H1 (cell line): ENCODE measurements at regions not wholly inside any gene's neighbourhood (a gene's known extent, or its start where the extent isn't known, plus 50 kb on each side); places are given as distances from the start of the nearest gene placed in this dataset.

Experiments
- NANOG ChIP-seq: IDR thresholded peaks from 2 replicates; pipeline ENCODE4 v1.6.1; 2011; ENCODE audit warnings: low read length, low read depth, mild to moderate bottlenecking, inconsistent platforms; ENCODE audit not compliant: insufficient read depth, poor library complexity, severe bottlenecking
- TCF12 ChIP-seq: IDR thresholded peaks from 2 replicates; pipeline ENCODE4 v1.6.1; 2011; ENCODE audit warnings: low read depth, mild to moderate bottlenecking, low read length

GRCh38 chr11:38416141-38416540 lies 1818.1 kb upstream of the RAG2 start (continued):
- TF ChIP-seq TCF12 (no peak), NANOG (no peak)
- TF ChIP-seq, all 59 proteins: peak for 0
